H1 (cell line): ENCODE measurements at regions not wholly inside any gene's neighbourhood (a gene's known extent, or its start where the extent isn't known, plus 50 kb on each side); places are given as distances from the start of the nearest gene placed in this dataset.
A peak's percentile ranks its signal among the peaks of the same experiment; 100 is the strongest.

ENCODE experiments used
- TF ChIP-seq, protein P1 (sequence below), 3 experiments: IDR thresholded peaks; 1 replicate in 2 of 3; 2 replicates in 1 of 3; pipeline versions ENCODE4 v1.5.1 to v1.6.1; 2011; ENCODE audit warnings: low read length in 3 of 3, mild to moderate bottlenecking in 3 of 3, inconsistent platforms in 2 of 3, low read depth in 1 of 3, moderate library complexity in 1 of 3; ENCODE audit not compliant: insufficient read depth in 1 of 3; ENCODE audit errors: control extremely low read depth in 1 of 3
- TF ChIP-seq, protein P2 (sequence below): IDR thresholded peaks from 2 replicates; pipeline ENCODE4 v1.6.1; 2011; ENCODE audit warnings: low read depth, mild to moderate bottlenecking, low read length; ENCODE audit not compliant: insufficient read depth

GRCh38 chr4:189096717-189097116 is 844.0 kb upstream of the FRG1 start (continued):
- TF ChIP-seq, protein P1, sequence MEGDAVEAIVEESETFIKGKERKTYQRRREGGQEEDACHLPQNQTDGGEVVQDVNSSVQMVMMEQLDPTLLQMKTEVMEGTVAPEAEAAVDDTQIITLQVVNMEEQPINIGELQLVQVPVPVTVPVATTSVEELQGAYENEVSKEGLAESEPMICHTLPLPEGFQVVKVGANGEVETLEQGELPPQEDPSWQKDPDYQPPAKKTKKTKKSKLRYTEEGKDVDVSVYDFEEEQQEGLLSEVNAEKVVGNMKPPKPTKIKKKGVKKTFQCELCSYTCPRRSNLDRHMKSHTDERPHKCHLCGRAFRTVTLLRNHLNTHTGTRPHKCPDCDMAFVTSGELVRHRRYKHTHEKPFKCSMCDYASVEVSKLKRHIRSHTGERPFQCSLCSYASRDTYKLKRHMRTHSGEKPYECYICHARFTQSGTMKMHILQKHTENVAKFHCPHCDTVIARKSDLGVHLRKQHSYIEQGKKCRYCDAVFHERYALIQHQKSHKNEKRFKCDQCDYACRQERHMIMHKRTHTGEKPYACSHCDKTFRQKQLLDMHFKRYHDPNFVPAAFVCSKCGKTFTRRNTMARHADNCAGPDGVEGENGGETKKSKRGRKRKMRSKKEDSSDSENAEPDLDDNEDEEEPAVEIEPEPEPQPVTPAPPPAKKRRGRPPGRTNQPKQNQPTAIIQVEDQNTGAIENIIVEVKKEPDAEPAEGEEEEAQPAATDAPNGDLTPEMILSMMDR (IDR thresholded peaks at IDR 0.05; ENCODE audit: control extremely low read depth in 1 of 3, insufficient read depth in 1 of 3, low read depth in 1 of 3, low read length in 3 of 3) = peak; percentile 87 to 99 (median 89)
- TF ChIP-seq, protein P2, sequence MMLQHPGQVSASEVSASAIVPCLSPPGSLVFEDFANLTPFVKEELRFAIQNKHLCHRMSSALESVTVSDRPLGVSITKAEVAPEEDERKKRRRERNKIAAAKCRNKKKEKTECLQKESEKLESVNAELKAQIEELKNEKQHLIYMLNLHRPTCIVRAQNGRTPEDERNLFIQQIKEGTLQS = 0 out of 2 replicates have a peak, but pooled peaks have one; percentile 19
